GM12872 (cell line): ENCODE measurements at regions not wholly inside any gene's neighbourhood (a gene's known extent, or its start where the extent isn't known, plus 50 kb on each side); places are given as distances from the start of the nearest gene placed in this dataset.

Source experiments
- TF ChIP-seq, protein P1 (sequence below): IDR thresholded peaks from 3 replicates; pipeline ENCODE4 v1.5.1; 2011; ENCODE audit warnings: low read depth, mild to moderate bottlenecking, low read length, moderate library complexity; ENCODE audit not compliant: insufficient read depth

- TF ChIP-seq, protein P1, sequence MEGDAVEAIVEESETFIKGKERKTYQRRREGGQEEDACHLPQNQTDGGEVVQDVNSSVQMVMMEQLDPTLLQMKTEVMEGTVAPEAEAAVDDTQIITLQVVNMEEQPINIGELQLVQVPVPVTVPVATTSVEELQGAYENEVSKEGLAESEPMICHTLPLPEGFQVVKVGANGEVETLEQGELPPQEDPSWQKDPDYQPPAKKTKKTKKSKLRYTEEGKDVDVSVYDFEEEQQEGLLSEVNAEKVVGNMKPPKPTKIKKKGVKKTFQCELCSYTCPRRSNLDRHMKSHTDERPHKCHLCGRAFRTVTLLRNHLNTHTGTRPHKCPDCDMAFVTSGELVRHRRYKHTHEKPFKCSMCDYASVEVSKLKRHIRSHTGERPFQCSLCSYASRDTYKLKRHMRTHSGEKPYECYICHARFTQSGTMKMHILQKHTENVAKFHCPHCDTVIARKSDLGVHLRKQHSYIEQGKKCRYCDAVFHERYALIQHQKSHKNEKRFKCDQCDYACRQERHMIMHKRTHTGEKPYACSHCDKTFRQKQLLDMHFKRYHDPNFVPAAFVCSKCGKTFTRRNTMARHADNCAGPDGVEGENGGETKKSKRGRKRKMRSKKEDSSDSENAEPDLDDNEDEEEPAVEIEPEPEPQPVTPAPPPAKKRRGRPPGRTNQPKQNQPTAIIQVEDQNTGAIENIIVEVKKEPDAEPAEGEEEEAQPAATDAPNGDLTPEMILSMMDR: no peak
Measured at GRCh38 chr1:218865591-218865990, 308.1 kb upstream of the LYPLAL1 start.

GRCh38 chr1:218866507-218866906, 307.2 kb upstream of the LYPLAL1 start:
- TF ChIP-seq, protein P1: no peak

DNA sequence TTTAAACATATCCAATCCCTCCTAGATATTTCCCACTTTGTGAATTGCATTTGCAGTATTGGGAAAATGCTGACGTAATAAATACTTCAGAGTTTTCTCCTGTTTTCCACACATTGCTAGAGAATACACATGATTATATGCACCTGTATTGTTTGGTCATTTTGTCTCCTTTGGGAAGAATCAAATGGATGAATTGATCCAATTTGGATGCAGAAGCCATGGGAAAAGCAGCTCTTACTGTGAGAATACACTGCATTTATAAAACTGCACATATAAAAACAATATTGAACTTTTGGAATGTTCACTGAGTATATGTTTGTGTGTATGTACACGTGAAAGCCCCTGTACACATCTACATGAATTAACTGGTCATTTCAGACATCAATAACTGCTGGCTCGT, 306.6 kb upstream of the LYPLAL1 start:
- TF ChIP-seq, protein P1: no peak

GRCh38 chr1:218867941-218868626, 305.6 kb upstream of the LYPLAL1 start:
- TF ChIP-seq, protein P1: no peak

- TF ChIP-seq, protein P1: no peak
Measured at GRCh38 chr1:218869276-218869675, 304.4 kb upstream of the LYPLAL1 start.

DNA sequence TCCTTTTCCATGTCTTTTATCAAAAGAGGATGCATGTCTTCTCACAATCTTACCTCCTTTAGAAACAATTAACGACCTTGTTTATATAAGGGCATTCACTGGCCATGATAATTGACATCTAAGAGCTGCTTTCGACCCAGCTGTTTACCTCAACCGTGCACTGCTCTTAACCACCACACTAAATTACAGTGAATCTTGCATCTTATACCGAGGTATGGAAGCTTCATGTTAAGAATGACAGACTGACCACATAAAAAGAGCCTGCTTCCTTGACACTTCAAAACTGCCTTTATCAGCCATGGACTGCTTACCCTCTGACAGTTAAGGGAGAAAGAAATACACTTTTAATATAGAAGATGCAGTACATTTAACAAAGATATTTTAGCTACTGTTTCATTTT, 301.7 kb upstream of the LYPLAL1 start:
- TF ChIP-seq, protein P1: no peak

- TF ChIP-seq, protein P1: no peak
Measured at GRCh38 chr1:218872928-218873327, 300.8 kb upstream of the LYPLAL1 start.
